Astrocyte (in vitro differentiated cells and primary cell): ENCODE measurements at regions not wholly inside any gene's neighbourhood (a gene's known extent, or its start where the extent isn't known, plus 50 kb on each side); places are given as distances from the start of the nearest gene placed in this dataset.

Source experiments
- DNase-seq: peaks from one replicate; pipeline ENCODE4 v3.0.0-alpha.2; 2010; ENCODE audit warnings: low read depth
- FAIRE-seq: peaks from 2 replicates; lab custom pipeline; 2011; peaks lifted over from hg19 to GRCh38; lab: Jason Lieb, UNC
- H2AFZ ChIP-seq: 2 replicates; pipeline ENCODE4 v1.6.0; 2012; ENCODE audit warnings: low read depth, low read length, inconsistent platforms
- H3K27ac ChIP-seq: 2 replicates; pipeline ENCODE4 v1.5.1; 2011; ENCODE audit warnings: low read depth, low read length, inconsistent platforms
- H3K27me3 ChIP-seq: 2 replicates; pipeline ENCODE4 v1.6.0; 2011; ENCODE audit warnings: low read length, inconsistent platforms; ENCODE audit not compliant: insufficient read depth
- H3K36me3 ChIP-seq: 2 replicates; pipeline ENCODE4 v1.5.1; 2011; ENCODE audit warnings: low read length, inconsistent platforms; ENCODE audit not compliant: insufficient read depth
- H3K4me1 ChIP-seq: 2 replicates; pipeline ENCODE4 v1.5.1; 2011; ENCODE audit warnings: low read length, inconsistent platforms; ENCODE audit not compliant: insufficient read depth
- H3K4me2 ChIP-seq: 2 replicates; pipeline ENCODE4 v1.6.0; 2012; ENCODE audit warnings: low read length, inconsistent platforms
- H3K4me3 ChIP-seq: 2 replicates; pipeline ENCODE4 v1.5.1; 2011; ENCODE audit warnings: low read depth, mild to moderate bottlenecking, low read length, inconsistent platforms; ENCODE audit not compliant: insufficient read depth
- H3K79me2 ChIP-seq: 2 replicates; pipeline ENCODE4 v1.6.0; 2012; ENCODE audit warnings: mild to moderate bottlenecking, low read length, inconsistent platforms; ENCODE audit not compliant: insufficient read depth
- H3K9ac ChIP-seq: 2 replicates; pipeline ENCODE4 v1.6.0; 2012; ENCODE audit warnings: mild to moderate bottlenecking, low read length, inconsistent platforms
- H3K9me3 ChIP-seq: 2 replicates; pipeline ENCODE4 v1.5.1; 2012; ENCODE audit warnings: low read depth, mild to moderate bottlenecking, low read length, inconsistent platforms; ENCODE audit not compliant: insufficient read depth
- H4K20me1 ChIP-seq: 2 replicates; pipeline ENCODE4 v1.6.0; 2012; ENCODE audit warnings: low read length, inconsistent platforms; ENCODE audit not compliant: insufficient read depth
- H3K27ac Mint-ChIP-seq: one replicate; pipeline ENCODE4 v1.8.0; 2021; ENCODE audit warnings: mild to moderate bottlenecking, mixed read lengths; ENCODE audit not compliant: unreplicated experiment
- H3K27me3 Mint-ChIP-seq: one replicate; pipeline ENCODE4 v1.8.0; 2021; ENCODE audit warnings: low read depth, mixed read lengths; ENCODE audit not compliant: unreplicated experiment
- H3K36me3 Mint-ChIP-seq: one replicate; pipeline ENCODE4 v1.8.0; 2021; ENCODE audit warnings: low read depth, mixed read lengths; ENCODE audit not compliant: unreplicated experiment
- H3K4me1 Mint-ChIP-seq: one replicate; pipeline ENCODE4 v1.8.0; 2021; ENCODE audit warnings: low read depth, mixed read lengths; ENCODE audit not compliant: unreplicated experiment
- H3K4me3 Mint-ChIP-seq: one replicate; pipeline ENCODE4 v1.8.0; 2021; ENCODE audit warnings: mild to moderate bottlenecking, moderate library complexity, mixed read lengths; ENCODE audit not compliant: unreplicated experiment
- H3K9me3 Mint-ChIP-seq: one replicate; pipeline ENCODE4 v1.8.0; 2021; ENCODE audit warnings: mild to moderate bottlenecking, mixed read lengths; ENCODE audit not compliant: unreplicated experiment
- CTCF ChIP-seq: IDR thresholded peaks from 2 replicates; pipeline ENCODE4 v1.5.1; 2011; ENCODE audit warnings: low read depth, mild to moderate bottlenecking, inconsistent platforms, low read length, moderate library complexity; ENCODE audit not compliant: insufficient read depth
- EZH2 ChIP-seq: IDR thresholded peaks from 2 replicates; pipeline ENCODE4 v1.6.1; 2012; ENCODE audit warnings: mild to moderate bottlenecking, low read length, inconsistent platforms; ENCODE audit not compliant: insufficient read depth

- Histone ChIP-seq H3K4me1 (peaks cover 10% of the 10 kb centered on the region), H3K27me3 (no peaks in the 10 kb centered on the region), H4K20me1 (no peaks in the 10 kb centered on the region), H3K4me3 (no peak overlapping the region), H3K36me3 (no peaks in the 10 kb centered on the region), H3K79me2 (no peaks in the 10 kb centered on the region), H3K27ac (no peak overlapping the region), H3K9me3 (no peaks in the 10 kb centered on the region), H3K9ac (no peak overlapping the region), H2AFZ (no peak overlapping the region), H3K4me2 (no peak overlapping the region)
- no peaks in the 10 kb centered on the region for H3K36me3 Mint-ChIP-seq
- H3K27ac Mint-ChIP-seq: no peak overlapping the region
- TF ChIP-seq EZH2 (no peak), CTCF (no peak)
- no peak overlapping the region for H3K4me3 Mint-ChIP-seq
- peaks cover 19% of the 10 kb centered on the region for H3K4me1 Mint-ChIP-seq
- H3K27me3 Mint-ChIP-seq: no peaks in the 10 kb centered on the region
- FAIRE-seq (no peak), DNase-seq (no peak)
- no peaks in the 10 kb centered on the region for H3K9me3 Mint-ChIP-seq
These were observed 509.1 kb upstream of the FAT1 start for GRCh38 chr4:187232796-187233195.

GRCh38 chr4:187235456-187236170 is 512.0 kb upstream of the FAT1 start:
- Mint-ChIP-seq H3K4me1 (peaks cover 14% of the 10 kb centered on the region), H3K36me3 (no peaks in the 10 kb centered on the region), H3K9me3 (no peaks in the 10 kb centered on the region), H3K27ac (no peak overlapping the region), H3K4me3 (no peak overlapping the region), H3K27me3 (peaks cover 2% of the 10 kb centered on the region)
- Histone ChIP-seq H3K27me3 (no peaks in the 10 kb centered on the region), H3K4me1 (peaks cover 6% of the 10 kb centered on the region), H3K4me2 (peak overlapping the region; percentile 68), H2AFZ (peak overlapping the region; percentile 76), H3K9me3 (no peaks in the 10 kb centered on the region), H3K4me3 (no peak overlapping the region), H3K27ac (no peak overlapping the region), H4K20me1 (no peaks in the 10 kb centered on the region), H3K9ac (no peak overlapping the region), H3K79me2 (no peaks in the 10 kb centered on the region), H3K36me3 (no peaks in the 10 kb centered on the region)
- TF ChIP-seq EZH2: no peak
- TF ChIP-seq CTCF: no peak
- DNase-seq: peak; percentile 2
- no peak for FAIRE-seq

- H3K36me3 ChIP-seq: no peaks in the 10 kb centered on the region
- peaks cover 6% of the 10 kb centered on the region for H3K4me1 ChIP-seq
- no peaks in the 10 kb centered on the region for H4K20me1 ChIP-seq
- no peaks in the 10 kb centered on the region for H3K9me3 Mint-ChIP-seq
- no peaks in the 10 kb centered on the region for H3K36me3 Mint-ChIP-seq
- no peak overlapping the region for H3K4me3 ChIP-seq
- H3K4me2 ChIP-seq: peak overlapping the region; percentile 68
- H3K27me3 ChIP-seq: no peaks in the 10 kb centered on the region
- H3K27ac ChIP-seq: no peak overlapping the region
- peaks cover 4% of the 10 kb centered on the region for H3K27me3 Mint-ChIP-seq
- H3K27ac Mint-ChIP-seq: no peak overlapping the region
- peak; percentile 69 for DNase-seq
- peak; percentile 13 for FAIRE-seq
- H3K4me3 Mint-ChIP-seq: no peak overlapping the region
- no peaks in the 10 kb centered on the region for H3K79me2 ChIP-seq
- H3K9me3 ChIP-seq: no peaks in the 10 kb centered on the region
- no peak overlapping the region for H3K9ac ChIP-seq
- H3K4me1 Mint-ChIP-seq: peaks cover 14% of the 10 kb centered on the region
- no peak for TF ChIP-seq CTCF
- no peak for TF ChIP-seq EZH2
- no peak overlapping the region for H2AFZ ChIP-seq
These were observed 512.7 kb upstream of the FAT1 start for GRCh38 chr4:187236209-187236890.
